ENCODE measurements at regions not wholly inside any gene's neighbourhood (a gene's known extent, or its start where the extent isn't known, plus 50 kb on each side); places are given as distances from the start of the nearest gene placed in this dataset.

- TF ChIP-seq ZNF274 (IDR thresholded peaks at IDR 0.05; ENCODE audit: low read depth, low read length) (no peak), SUZ12 (IDR thresholded peaks at IDR 0.05; ENCODE audit: extremely low read depth, insufficient read depth, insufficient read length) (no peak), YY1 (IDR thresholded peaks at IDR 0.05; ENCODE audit: insufficient read depth, insufficient read length) (no peak)
Observed at GRCh38 chr6:145396499-145396898, 338.8 kb downstream of the EPM2A start.

Data from NT2/D1 (cell line).